Sigmoid colon (tissue), 3 donors: ENCODE measurements at regions not wholly inside any gene's neighbourhood (a gene's known extent, or its start where the extent isn't known, plus 50 kb on each side); places are given as distances from the start of the nearest gene placed in this dataset.

ENCODE experiments used
- POLR2A ChIP-seq, 2 donors: fragments of 450-650 bp; IDR thresholded peaks; one replicate each; pipeline ENCODE4 v1.6.1; 2016; ENCODE audit warnings: antibody characterized with exemption in 2 of 2, mild to moderate bottlenecking in 2 of 2, moderate library complexity in 2 of 2
- TF ChIP-seq, protein P1 (sequence below), 4 experiments: fragments of 450-650 bp in 3 of 4; fragments of 200-600 bp in 1 of 4; IDR thresholded peaks; one replicate each; pipeline ENCODE4 v1.5.1; 2016 to 2019; ENCODE audit warnings: antibody characterized with exemption in 4 of 4, mild to moderate bottlenecking in 3 of 4, moderate library complexity in 2 of 4

DNA sequence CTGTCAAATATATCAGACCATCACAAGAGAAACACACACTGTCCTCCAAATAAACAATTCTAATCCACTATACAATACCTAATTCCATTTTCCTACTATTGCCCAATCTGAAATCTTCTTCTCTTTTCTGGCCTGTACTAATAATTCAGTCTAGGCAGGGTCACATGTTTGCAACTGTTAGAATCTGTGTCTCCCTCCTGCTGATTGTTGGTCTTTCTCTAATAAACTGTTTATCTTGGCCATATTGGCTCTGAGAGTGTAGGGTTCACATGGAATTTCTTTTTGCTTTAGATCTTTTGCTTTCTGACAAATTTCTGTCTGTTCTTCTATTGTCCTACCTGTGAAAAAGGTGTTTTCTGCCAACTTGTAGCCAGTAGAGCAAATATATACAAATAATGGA is 319.9 kb upstream of the ADAMTS5 start:
- TF ChIP-seq, protein P1, sequence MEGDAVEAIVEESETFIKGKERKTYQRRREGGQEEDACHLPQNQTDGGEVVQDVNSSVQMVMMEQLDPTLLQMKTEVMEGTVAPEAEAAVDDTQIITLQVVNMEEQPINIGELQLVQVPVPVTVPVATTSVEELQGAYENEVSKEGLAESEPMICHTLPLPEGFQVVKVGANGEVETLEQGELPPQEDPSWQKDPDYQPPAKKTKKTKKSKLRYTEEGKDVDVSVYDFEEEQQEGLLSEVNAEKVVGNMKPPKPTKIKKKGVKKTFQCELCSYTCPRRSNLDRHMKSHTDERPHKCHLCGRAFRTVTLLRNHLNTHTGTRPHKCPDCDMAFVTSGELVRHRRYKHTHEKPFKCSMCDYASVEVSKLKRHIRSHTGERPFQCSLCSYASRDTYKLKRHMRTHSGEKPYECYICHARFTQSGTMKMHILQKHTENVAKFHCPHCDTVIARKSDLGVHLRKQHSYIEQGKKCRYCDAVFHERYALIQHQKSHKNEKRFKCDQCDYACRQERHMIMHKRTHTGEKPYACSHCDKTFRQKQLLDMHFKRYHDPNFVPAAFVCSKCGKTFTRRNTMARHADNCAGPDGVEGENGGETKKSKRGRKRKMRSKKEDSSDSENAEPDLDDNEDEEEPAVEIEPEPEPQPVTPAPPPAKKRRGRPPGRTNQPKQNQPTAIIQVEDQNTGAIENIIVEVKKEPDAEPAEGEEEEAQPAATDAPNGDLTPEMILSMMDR (IDR thresholded peaks at IDR 0.05): no peak
- TF ChIP-seq POLR2A (IDR thresholded peaks at IDR 0.05): no peak
